Left colon (tissue), 2 donors: ENCODE measurements at regions not wholly inside any gene's neighbourhood (a gene's known extent, or its start where the extent isn't known, plus 50 kb on each side); places are given as distances from the start of the nearest gene placed in this dataset.

Experiments
- ATAC-seq: fragments of 200-7000 bp; cut with Tn5 transposase; one replicate; pipeline ENCODE4 v1.9.1; 2020; ENCODE audit warnings: mild to moderate bottlenecking, moderate library complexity
- DNase-seq, 2 donors: peaks; one replicate each; pipeline ENCODE4 v3.0.0-alpha.2; 2020
- intact Hi-C, 2 donors: fragments of 100-400 bp; cut with DNase I in 1 of 2; cut with micrococcal nuclease in 1 of 2; formaldehyde crosslinking; loops; one replicate each; pipeline versions ENCODE4 v1.11.2 to v1.14.0; 2022; cut with DNase I, micrococcal nuclease
- donor health status: DM: no; HTN: no; CAD: no.
- donor health status: DM: yes; HTN: yes; CAD: no.

GRCh38 chr2:129860088-129860487 lies 119.4 kb upstream of the RAB6C start:
- intact Hi-C loops, result no loop called here
- no peak for ATAC-seq
- no peak for DNase-seq

DNA sequence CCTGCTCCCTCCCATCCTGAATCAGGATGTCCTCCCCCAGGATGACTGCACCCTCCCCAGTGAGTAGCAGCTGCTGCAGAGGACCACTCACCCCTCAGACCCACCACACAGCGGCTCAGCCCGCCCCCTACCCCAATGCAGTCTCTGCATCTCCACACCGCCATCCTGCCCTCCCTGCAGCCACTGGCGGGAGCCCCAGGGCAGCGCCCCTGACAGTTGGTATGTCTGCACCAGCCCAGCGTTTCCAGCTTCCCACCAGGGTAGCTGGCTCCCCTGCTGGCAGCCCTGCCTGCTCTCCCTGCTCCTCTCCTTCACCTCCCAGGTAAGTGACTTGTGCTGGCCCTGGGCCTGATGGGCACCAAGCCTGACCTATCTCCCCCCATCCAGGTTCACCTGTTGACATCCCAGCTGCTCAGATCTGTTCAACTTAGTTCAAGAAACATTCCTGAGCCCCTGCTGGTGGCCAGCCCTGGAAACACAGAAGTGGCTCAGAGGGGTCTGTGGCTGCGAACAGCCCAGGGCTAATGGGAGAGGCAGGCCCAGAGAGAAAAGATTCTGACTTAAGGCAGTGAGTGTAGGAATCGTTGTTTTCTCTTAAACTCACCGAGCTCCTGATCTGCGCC lies 117.7 kb upstream of the RAB6C start:
- DNase-seq, result no peak
- ATAC-seq, result no peak
- intact Hi-C loops, result no loop called here

- ATAC-seq (no peak), DNase-seq (no peak)
- intact Hi-C loops, result no loop called here
These were observed 116.8 kb upstream of the RAB6C start for GRCh38 chr2:129862668-129863067.

DNA sequence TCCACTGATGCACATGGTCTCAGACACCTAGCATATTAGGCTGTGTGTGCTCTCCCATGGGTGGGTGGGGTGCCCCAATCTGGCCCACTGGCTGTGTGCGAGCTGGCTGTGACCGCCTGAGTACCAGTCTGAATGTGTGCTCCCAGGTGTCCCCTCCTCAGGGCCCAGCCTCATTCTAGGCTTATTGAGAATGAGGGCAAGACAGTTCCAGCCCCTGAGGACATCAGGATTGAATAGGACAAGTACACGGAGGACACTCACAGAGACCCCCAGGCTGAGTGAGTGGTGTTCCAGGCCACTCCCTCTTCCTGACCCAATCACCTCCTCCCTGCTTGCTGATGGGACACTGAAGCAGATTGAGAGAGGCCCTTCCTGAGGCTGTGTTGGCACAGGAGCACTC lies 116.1 kb upstream of the RAB6C start:
- intact Hi-C loops, result no loop called here
- ATAC-seq (no peak), DNase-seq (no peak)

- ATAC-seq (no peak), DNase-seq (no peak)
- intact Hi-C loops, result no loop called here
These were observed 114.7 kb upstream of the RAB6C start for GRCh38 chr2:129864719-129865118.

DNA sequence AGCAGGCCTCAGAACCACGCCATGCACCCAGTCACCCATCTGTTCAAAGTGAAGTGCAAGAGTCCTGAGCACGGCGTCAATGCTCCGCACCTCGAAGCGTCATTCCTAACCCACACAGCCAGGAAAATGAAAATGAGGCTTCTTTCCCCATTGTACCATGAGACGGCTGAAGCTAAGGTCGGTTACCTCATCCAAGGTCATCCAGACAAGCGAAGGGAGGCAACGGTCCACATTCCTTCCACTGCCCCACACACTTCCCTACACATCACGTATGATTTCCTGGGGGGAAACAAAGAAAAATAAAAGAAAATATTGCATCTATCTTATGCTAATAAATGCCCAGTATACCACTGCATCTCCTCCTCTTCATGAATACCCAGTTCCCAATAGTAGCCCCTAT lies 113.5 kb upstream of the RAB6C start:
- ATAC-seq (no peak), DNase-seq (no peak)
- intact Hi-C loops, result no loop called here

- DNase-seq (no peak), ATAC-seq (no peak)
- intact Hi-C loops, result no loop called here
These were observed 113.1 kb upstream of the RAB6C start for GRCh38 chr2:129866391-129866790.

GRCh38 chr2:129868151-129868550 lies 111.3 kb upstream of the RAB6C start:
- ATAC-seq, result no peak
- no peak for DNase-seq
- intact Hi-C loops, result no loop called here

- no peak for ATAC-seq
- intact Hi-C loops, result no loop called here
- DNase-seq, result no peak
These were observed 108.7 kb upstream of the RAB6C start for GRCh38 chr2:129870685-129871241.

DNA sequence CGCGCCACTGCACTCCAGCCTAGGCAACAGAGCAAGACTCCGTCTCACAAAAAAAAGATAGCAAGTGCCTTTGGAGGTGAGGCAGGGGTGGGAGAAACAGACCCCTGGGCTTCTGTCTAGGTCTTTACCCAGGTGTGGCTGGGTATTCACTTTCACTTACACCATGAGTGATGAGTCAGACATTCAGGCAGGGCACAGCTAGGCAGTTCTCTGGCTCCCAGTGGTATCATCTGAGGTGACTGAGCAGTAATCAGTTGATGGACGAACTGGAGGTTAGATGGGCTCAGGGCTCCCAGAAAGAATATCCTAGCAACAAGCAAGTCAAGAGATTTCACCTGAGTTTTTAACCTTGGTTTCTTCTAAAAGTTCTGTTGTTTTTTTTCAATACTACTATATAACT lies 107.0 kb upstream of the RAB6C start:
- no peak for ATAC-seq
- DNase-seq, result no peak
- intact Hi-C loops, result no loop called here

DNA sequence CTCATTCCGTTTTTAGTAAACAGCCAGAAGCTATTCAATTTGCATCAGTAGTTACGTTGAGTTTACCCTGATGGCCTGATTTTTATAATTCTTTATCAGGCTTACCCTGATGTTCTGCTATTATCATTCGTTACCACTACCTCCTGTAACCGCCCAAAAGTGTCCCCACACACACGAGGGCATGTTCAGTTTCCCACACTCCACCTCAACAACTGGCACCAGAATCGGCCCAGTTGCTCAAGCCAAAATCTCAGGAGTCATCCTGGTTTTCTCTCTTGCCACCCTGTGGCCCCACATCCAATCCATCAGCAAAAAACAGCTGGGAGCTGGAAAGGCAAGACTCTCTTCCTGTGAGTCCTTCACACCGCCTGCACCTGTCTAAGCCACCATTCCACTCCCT lies 102.9 kb upstream of the RAB6C start:
- no peak for DNase-seq
- intact Hi-C loops, result no loop called here
- ATAC-seq, result no peak

- intact Hi-C loops, result no loop called here
- peak; percentile 96 for ATAC-seq
These were observed 102.2 kb upstream of the RAB6C start for GRCh38 chr2:129877289-129877741.

GRCh38 chr2:129877795-129878775 lies 101.4 kb upstream of the RAB6C start:
- ATAC-seq (peak; percentile 20), DNase-seq (peak in 1 of 2 donors; percentile 17)
- intact Hi-C loops, result no loop called here

More at GRCh38 chr2:129877289-129877741, 102.2 kb upstream of the RAB6C start:
- DNase-seq, result peak; percentile 92

GRCh38 chr2:129879614-129880180 lies 99.8 kb upstream of the RAB6C start:
- intact Hi-C loops, result no loop called here
- DNase-seq, result no peak
- ATAC-seq, result no peak

DNA sequence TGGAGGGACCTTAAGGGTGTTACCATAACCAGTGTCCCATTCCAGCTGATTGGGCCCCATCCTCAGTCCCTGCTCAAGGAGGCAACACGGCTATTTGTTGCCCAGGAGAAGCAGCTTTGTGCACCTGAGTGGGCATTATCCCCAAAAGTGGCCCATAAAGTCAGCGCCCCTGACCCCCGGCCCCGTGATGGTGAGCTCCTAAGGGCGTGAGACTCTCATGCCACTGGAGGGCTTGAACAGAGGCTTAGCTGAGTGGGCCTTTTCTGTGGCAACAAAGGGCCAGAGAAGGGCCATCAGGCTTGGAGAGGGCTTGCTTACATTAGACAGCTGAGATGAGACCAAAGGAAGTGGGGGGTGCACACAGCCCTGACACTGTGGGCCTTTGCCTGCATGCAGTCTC lies 99.2 kb upstream of the RAB6C start:
- ATAC-seq (no peak), DNase-seq (no peak)
- intact Hi-C loops, result no loop called here

DNA sequence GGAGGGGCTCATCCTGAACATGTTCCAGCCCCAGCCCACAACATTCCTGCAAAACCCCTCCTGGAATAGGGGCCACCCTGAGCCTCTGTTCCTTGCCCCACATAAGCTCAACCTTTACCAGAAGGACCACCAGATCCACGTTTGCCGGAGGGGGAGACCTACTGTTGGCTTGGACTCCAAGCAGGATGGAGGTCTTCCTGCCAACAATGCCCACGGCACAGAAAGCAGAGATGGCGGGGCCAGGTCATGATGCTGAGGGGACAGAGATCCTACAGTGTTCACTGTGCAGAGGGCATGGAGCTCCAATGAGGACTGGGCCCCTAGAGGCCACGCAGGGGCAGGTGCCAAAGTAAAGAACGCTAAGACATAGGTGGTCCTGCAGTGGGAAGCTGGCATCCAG lies 98.5 kb upstream of the RAB6C start:
- intact Hi-C loops, result no loop called here
- ATAC-seq (no peak), DNase-seq (no peak)

- intact Hi-C loops, result no loop called here
- DNase-seq, result no peak
- ATAC-seq, result no peak
These were observed 97.6 kb upstream of the RAB6C start for GRCh38 chr2:129881786-129882396.

DNA sequence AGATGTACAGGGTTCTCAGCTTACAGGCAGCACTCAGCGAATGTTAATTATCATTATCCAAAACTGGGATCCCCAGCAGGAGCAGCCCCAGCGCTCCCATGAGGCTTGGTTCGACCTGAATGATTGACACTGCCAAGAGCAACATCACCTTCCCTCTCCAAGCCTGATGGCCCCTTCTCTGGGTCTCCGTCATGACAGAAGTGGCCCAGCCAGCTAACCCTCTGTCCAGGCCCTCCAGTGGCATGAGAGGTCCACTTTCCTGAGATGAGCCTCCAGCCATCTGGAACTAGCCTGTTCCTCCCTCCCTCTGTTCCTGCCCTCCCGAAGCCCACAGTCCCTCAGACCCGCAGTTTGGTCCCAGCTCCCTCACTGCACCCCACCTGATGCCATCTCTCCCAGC lies 97.0 kb upstream of the RAB6C start:
- intact Hi-C loops, result no loop called here
- no peak for DNase-seq

GRCh38 chr2:129883121-129883520 lies 96.3 kb upstream of the RAB6C start:
- no peak for DNase-seq
- ATAC-seq, result no peak
- intact Hi-C loops, result no loop called here

More for the DNA sequence above, 97.0 kb upstream of the RAB6C start:
- no peak for ATAC-seq
